Endodermal cell (in vitro differentiated cells): ENCODE measurements at regions not wholly inside any gene's neighbourhood (a gene's known extent, or its start where the extent isn't known, plus 50 kb on each side); places are given as distances from the start of the nearest gene placed in this dataset.

Experiments used
- DNase-seq: peaks from one replicate; pipeline ENCODE4 v3.0.0-alpha.2; 2017
- H3K27ac ChIP-seq: 2 replicates; pipeline ENCODE4 v1.5.1; 2013; ENCODE audit warnings: mild to moderate bottlenecking, low read depth, low read length, moderate library complexity
- H3K27me3 ChIP-seq: 2 replicates; pipeline ENCODE4 v1.6.1; 2013; ENCODE audit warnings: mild to moderate bottlenecking, low read length, moderate library complexity; ENCODE audit not compliant: insufficient read depth, control insufficient read depth, poor library complexity, severe bottlenecking
- H3K36me3 ChIP-seq: 2 replicates; pipeline ENCODE4 v1.7.0; 2013; ENCODE audit warnings: mild to moderate bottlenecking, low read length, moderate library complexity; ENCODE audit not compliant: control insufficient read depth, insufficient read depth
- H3K4me1 ChIP-seq: one replicate; pipeline ENCODE4 v1.7.0; 2013; ENCODE audit warnings: low read length; ENCODE audit not compliant: control insufficient read depth, insufficient read depth
- H3K4me3 ChIP-seq: 2 replicates; pipeline ENCODE4 v1.5.1; 2013; ENCODE audit warnings: mild to moderate bottlenecking, low read length, moderate library complexity
- H3K9ac ChIP-seq: 2 replicates; pipeline ENCODE4 v1.6.1; 2013; ENCODE audit warnings: mild to moderate bottlenecking, low read length, moderate library complexity; ENCODE audit not compliant: poor library complexity, severe bottlenecking; ENCODE audit errors: extremely low read depth
- H3K9me3 ChIP-seq: 2 replicates; pipeline ENCODE4 v1.6.1; 2013; ENCODE audit warnings: mild to moderate bottlenecking, low read length, moderate library complexity; ENCODE audit not compliant: control insufficient read depth
- H3K27ac Mint-ChIP-seq: 2 replicates; pipeline ENCODE4 v1.8.0; 2020; ENCODE audit warnings: mixed read lengths
- H3K27me3 Mint-ChIP-seq: 2 replicates; pipeline ENCODE4 v1.8.0; 2021; ENCODE audit warnings: mild to moderate bottlenecking, mixed read lengths; ENCODE audit not compliant: insufficient read depth
- H3K36me3 Mint-ChIP-seq: 2 replicates; pipeline ENCODE4 v1.8.0; 2020; ENCODE audit warnings: low read depth, mixed read lengths
- H3K4me1 Mint-ChIP-seq: 2 replicates; pipeline ENCODE4 v1.8.0; 2020; ENCODE audit warnings: mixed read lengths
- H3K4me3 Mint-ChIP-seq: 2 replicates; pipeline ENCODE4 v1.8.0; 2020; ENCODE audit warnings: mild to moderate bottlenecking, moderate library complexity, mixed read lengths
- H3K9me3 Mint-ChIP-seq: 2 replicates; pipeline ENCODE4 v1.8.0; 2020; ENCODE audit warnings: mild to moderate bottlenecking, mixed read lengths
- WGBS, 2 experiments: methylation state at CpG; one replicate each; pipeline versions ENCODE4 v1.1.5 to v1.1.7; 2013; ENCODE audit warnings: missing lambda C conversion rate in 2 of 2, mixed read lengths in 1 of 2; ENCODE audit not compliant: insufficient coverage in 1 of 2, insufficient read length in 1 of 2; 5-methylcytosine and 5-hydroxymethylcytosine counted together
- TF ChIP-seq, protein P1 (sequence below): fragments of 200-600 bp; sonication (generic); conservative IDR thresholded peaks from 2 replicates; pipeline ENCODE4 v1.5.0; 2021; ENCODE audit warnings: antibody characterized with exemption, mild to moderate bottlenecking

DNA sequence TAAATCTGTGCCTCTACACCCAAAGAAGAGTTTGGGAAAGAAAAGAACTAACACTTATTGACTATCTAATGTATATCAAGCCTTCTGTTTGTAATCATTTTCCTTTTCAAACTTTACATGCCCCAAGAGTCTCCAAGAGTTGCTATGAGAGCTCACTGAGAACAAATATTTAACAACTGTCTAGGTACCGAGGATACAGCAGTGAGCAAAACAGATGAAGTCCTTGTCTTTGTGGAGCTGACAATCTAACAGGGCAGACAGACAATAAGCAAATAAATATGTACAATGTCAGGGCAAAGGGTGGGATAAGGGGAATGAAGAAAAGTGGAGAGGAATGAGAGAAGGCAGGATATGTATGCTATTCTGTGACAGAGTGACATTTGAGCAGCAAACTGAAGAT lies 64.8 kb upstream of the KSR1 start:
- no peaks in the 10 kb centered on the region for H3K27me3 ChIP-seq
- Mint-ChIP-seq H3K27me3 (peaks cover 12% of the 10 kb centered on the region), H3K9me3 (no peaks in the 10 kb centered on the region), H3K4me1 (no peaks in the 10 kb centered on the region), H3K4me3 (no peak overlapping the region), H3K27ac (no peak overlapping the region), H3K36me3 (no peaks in the 10 kb centered on the region)
- 86 to 87% methylated on average over 1 of the region's 1 CpG for WGBS, 2 experiments
- H3K27ac ChIP-seq, result no peak overlapping the region
- no peak overlapping the region for H3K4me3 ChIP-seq
- H3K36me3 ChIP-seq, result no peaks in the 10 kb centered on the region
- H3K4me1 ChIP-seq, result no peaks in the 10 kb centered on the region
- H3K9me3 ChIP-seq, result no peaks in the 10 kb centered on the region
- no peak for DNase-seq
- TF ChIP-seq, protein P1, sequence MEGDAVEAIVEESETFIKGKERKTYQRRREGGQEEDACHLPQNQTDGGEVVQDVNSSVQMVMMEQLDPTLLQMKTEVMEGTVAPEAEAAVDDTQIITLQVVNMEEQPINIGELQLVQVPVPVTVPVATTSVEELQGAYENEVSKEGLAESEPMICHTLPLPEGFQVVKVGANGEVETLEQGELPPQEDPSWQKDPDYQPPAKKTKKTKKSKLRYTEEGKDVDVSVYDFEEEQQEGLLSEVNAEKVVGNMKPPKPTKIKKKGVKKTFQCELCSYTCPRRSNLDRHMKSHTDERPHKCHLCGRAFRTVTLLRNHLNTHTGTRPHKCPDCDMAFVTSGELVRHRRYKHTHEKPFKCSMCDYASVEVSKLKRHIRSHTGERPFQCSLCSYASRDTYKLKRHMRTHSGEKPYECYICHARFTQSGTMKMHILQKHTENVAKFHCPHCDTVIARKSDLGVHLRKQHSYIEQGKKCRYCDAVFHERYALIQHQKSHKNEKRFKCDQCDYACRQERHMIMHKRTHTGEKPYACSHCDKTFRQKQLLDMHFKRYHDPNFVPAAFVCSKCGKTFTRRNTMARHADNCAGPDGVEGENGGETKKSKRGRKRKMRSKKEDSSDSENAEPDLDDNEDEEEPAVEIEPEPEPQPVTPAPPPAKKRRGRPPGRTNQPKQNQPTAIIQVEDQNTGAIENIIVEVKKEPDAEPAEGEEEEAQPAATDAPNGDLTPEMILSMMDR, result no peak
- no peak overlapping the region for H3K9ac ChIP-seq

GRCh38 chr17:27396045-27396444 lies 60.2 kb upstream of the KSR1 start:
- TF ChIP-seq, protein P1, result no peak
- Histone ChIP-seq H3K4me1 (no peaks in the 10 kb centered on the region), H3K27me3 (no peaks in the 10 kb centered on the region), H3K4me3 (no peak overlapping the region), H3K9me3 (no peaks in the 10 kb centered on the region), H3K9ac (no peak overlapping the region), H3K36me3 (no peaks in the 10 kb centered on the region), H3K27ac (no peak overlapping the region)
- WGBS, 2 experiments, result 83% methylated on average over 1 of the region's 1 CpG; no CpG with 5 or more reads in 1 of the 2 experiments
- Mint-ChIP-seq H3K9me3 (no peaks in the 10 kb centered on the region), H3K27ac (no peak overlapping the region), H3K27me3 (peaks cover 11% of the 10 kb centered on the region), H3K4me3 (no peak overlapping the region), H3K36me3 (no peaks in the 10 kb centered on the region), H3K4me1 (no peaks in the 10 kb centered on the region)
- DNase-seq, result no peak

DNA sequence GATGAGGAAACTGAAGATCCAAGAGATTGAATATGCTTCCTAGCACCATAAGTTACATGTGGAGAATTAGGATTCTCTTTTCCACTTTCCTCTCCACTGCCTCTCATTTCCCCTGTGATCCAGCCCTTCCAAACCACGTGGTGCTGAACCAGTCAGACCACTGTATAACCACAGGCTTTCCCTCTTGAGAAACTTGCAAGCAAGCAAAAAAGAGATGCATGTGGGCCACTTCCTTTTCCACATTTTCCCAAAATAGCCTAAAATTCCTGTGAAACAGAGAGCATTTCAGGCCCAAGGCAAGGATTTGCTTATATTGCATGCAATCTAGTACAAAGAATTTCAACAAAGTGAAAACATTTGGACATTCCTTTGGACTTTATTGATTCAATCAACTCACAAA lies 59.3 kb upstream of the KSR1 start:
- no peaks in the 10 kb centered on the region for H3K27me3 ChIP-seq
- WGBS, 2 experiments, result 47 to 67% methylated on average over 1 of the region's 1 CpG
- TF ChIP-seq, protein P1, result no peak
- DNase-seq, result no peak
- H3K36me3 Mint-ChIP-seq, result no peaks in the 10 kb centered on the region
- no peak overlapping the region for H3K4me3 Mint-ChIP-seq
- no peaks in the 10 kb centered on the region for H3K36me3 ChIP-seq
- no peak overlapping the region for H3K9ac ChIP-seq
- no peak overlapping the region for H3K27ac Mint-ChIP-seq
- peaks cover 11% of the 10 kb centered on the region for H3K27me3 Mint-ChIP-seq
- no peaks in the 10 kb centered on the region for H3K4me1 ChIP-seq
- H3K27ac ChIP-seq, result no peak overlapping the region
- H3K4me1 Mint-ChIP-seq, result no peaks in the 10 kb centered on the region
- H3K4me3 ChIP-seq, result no peak overlapping the region
- H3K9me3 ChIP-seq, result no peaks in the 10 kb centered on the region
- no peaks in the 10 kb centered on the region for H3K9me3 Mint-ChIP-seq
